IMR-90 (cell line): ENCODE measurements at regions not wholly inside any gene's neighbourhood (a gene's known extent, or its start where the extent isn't known, plus 50 kb on each side); places are given as distances from the start of the nearest gene placed in this dataset.

Experiments used
- ATAC-seq: fragments of 200-7000 bp; cut with Tn5 transposase; 2 replicates; pipeline ENCODE4 v1.9.1; 2020; ENCODE audit warnings: low read depth, mild to moderate bottlenecking, moderate library complexity
- BruUV-seq: library from RNA; stranded (reverse); fragments of 400-500 nt; replicated peaks from 2 replicates; lab custom pipeline; 2021; lab: Mats Ljungman, UMichigan
- CTCF ChIA-PET: fragments of 300-600 bp; formaldehyde crosslinking; extraction: SDS; loops from one replicate; lab custom pipeline; 2021; ENCODE audit warnings: antibody characterized with exemption; lab: Yijun Ruan, JAX
- POLR2A ChIA-PET: fragments of 300-600 bp; sonication (Branson Sonifier 250); formaldehyde crosslinking; loops from one replicate; lab custom pipeline; 2022; ENCODE audit warnings: antibody characterized with exemption; ENCODE audit not compliant: unreplicated experiment; lab: Charles Lee
- DNase-seq: peaks from one replicate; pipeline ENCODE4 v3.0.0; 2013
- H2AFZ ChIP-seq: replicated peaks from 2 replicates; pipeline ENCODE3; 2013; ENCODE audit warnings: low read length, mild to moderate bottlenecking; ENCODE audit not compliant: poor library complexity
- H2AK5ac ChIP-seq: 2 replicates; pipeline ENCODE4 v1.6.1; 2013; ENCODE audit warnings: low read depth, low read length, inconsistent platforms
- H2AK9ac ChIP-seq: replicated peaks from 2 replicates; pipeline ENCODE3; 2013; ENCODE audit warnings: mild to moderate bottlenecking, low read depth, low read length, moderate library complexity; ENCODE audit not compliant: poor library complexity
- H2BK120ac ChIP-seq: 2 replicates; pipeline ENCODE4 v1.6.1; 2013; ENCODE audit warnings: low read depth, low read length, inconsistent platforms
- H2BK15ac ChIP-seq: 3 replicates; pipeline ENCODE4 v1.6.1; 2013; ENCODE audit warnings: low read depth, low read length, inconsistent platforms
- H2BK20ac ChIP-seq: 2 replicates; pipeline ENCODE4 v1.6.1; 2013; ENCODE audit warnings: low read depth, mild to moderate bottlenecking, inconsistent platforms, low read length, moderate library complexity
- H2BK5ac ChIP-seq: 2 replicates; pipeline ENCODE4 v1.6.1; 2013; ENCODE audit warnings: mild to moderate bottlenecking, low read depth, low read length, inconsistent platforms; ENCODE audit not compliant: poor library complexity, severe bottlenecking
- H3K14ac ChIP-seq: replicated peaks from 2 replicates; pipeline ENCODE4 v1.6.1; 2013; ENCODE audit warnings: low read depth, low read length, inconsistent platforms
- H3K18ac ChIP-seq: 2 replicates; pipeline ENCODE4 v1.6.1; 2013; ENCODE audit warnings: low read depth, low read length, control low read depth
- H3K23ac ChIP-seq: 2 replicates; pipeline ENCODE4 v1.6.1; 2013; ENCODE audit warnings: low read depth, low read length, inconsistent platforms
- H3K27ac ChIP-seq: 2 replicates; pipeline ENCODE4 v1.5.1; 2013; ENCODE audit warnings: mild to moderate bottlenecking, control low read depth, low read length; ENCODE audit not compliant: insufficient read depth
- H3K27me3 ChIP-seq: 2 replicates; pipeline ENCODE4 v1.6.1; 2013; ENCODE audit warnings: low read length; ENCODE audit not compliant: control insufficient read depth, insufficient read depth
- H3K36me3 ChIP-seq: 2 replicates; pipeline ENCODE4 v1.6.1; 2013; ENCODE audit warnings: low read length, mixed read lengths; ENCODE audit not compliant: control insufficient read depth, insufficient read depth
- H3K4ac ChIP-seq: 2 replicates; pipeline ENCODE4 v1.6.1; 2013; ENCODE audit warnings: low read depth, low read length, inconsistent platforms
- H3K4me1 ChIP-seq: 2 replicates; pipeline ENCODE4 v1.6.1; 2013; ENCODE audit warnings: low read length, mixed read lengths; ENCODE audit not compliant: control insufficient read depth, insufficient read depth
- H3K4me2 ChIP-seq: 2 replicates; pipeline ENCODE4 v1.6.1; 2013; ENCODE audit warnings: low read depth, mild to moderate bottlenecking, control low read depth, low read length, moderate library complexity
- H3K4me3 ChIP-seq: 2 replicates; pipeline ENCODE4 v1.5.1; 2013; ENCODE audit warnings: low read depth, mild to moderate bottlenecking, control low read depth, low read length, moderate library complexity; ENCODE audit not compliant: insufficient read depth
- H3K56ac ChIP-seq: 2 replicates; pipeline ENCODE4 v1.6.1; 2013; ENCODE audit warnings: low read length, inconsistent platforms; ENCODE audit not compliant: insufficient read depth; ENCODE audit errors: extremely low read depth
- H3K79me1 ChIP-seq, 2 experiments: 2 replicates each; pipeline ENCODE4 v1.6.1; 2013; ENCODE audit warnings: low read length in 2 of 2, inconsistent platforms in 1 of 2, low read depth in 1 of 2
- H3K9ac ChIP-seq: 2 replicates; pipeline ENCODE4 v1.6.1; 2013; ENCODE audit warnings: low read depth, low read length, control low read depth
- H3K9me1 ChIP-seq: 2 replicates; pipeline ENCODE4 v1.6.1; 2013; ENCODE audit warnings: low read length, inconsistent platforms; ENCODE audit not compliant: insufficient read depth
- H3K9me3 ChIP-seq: 2 replicates; pipeline ENCODE4 v1.6.1; 2013; ENCODE audit warnings: low read length; ENCODE audit not compliant: control insufficient read depth, insufficient read depth
- H4K20me1 ChIP-seq: 2 replicates; pipeline ENCODE4 v1.6.1; 2013; ENCODE audit warnings: low read length, inconsistent platforms; ENCODE audit not compliant: insufficient read depth
- H4K5ac ChIP-seq: 2 replicates; pipeline ENCODE4 v1.6.1; 2013; ENCODE audit warnings: mild to moderate bottlenecking, low read depth, low read length, control low read depth
- H4K8ac ChIP-seq, 2 experiments: 2 replicates each; pipeline ENCODE4 v1.6.1; 2013; ENCODE audit warnings: low read depth in 2 of 2, low read length in 2 of 2, control low read depth in 1 of 2, inconsistent platforms in 1 of 2
- H4K91ac ChIP-seq: 2 replicates; pipeline ENCODE4 v1.6.1; 2013; ENCODE audit warnings: low read depth, low read length, inconsistent platforms; ENCODE audit not compliant: insufficient read depth
- CEBPB ChIP-seq: IDR thresholded peaks from 2 replicates; pipeline ENCODE4 v1.6.1; 2012; ENCODE audit warnings: low read depth, low read length, improper control_type of control experiment
- MAFK ChIP-seq: IDR thresholded peaks from 2 replicates; pipeline ENCODE4 v1.6.1; 2012; ENCODE audit warnings: low read depth, low read length, improper control_type of control experiment
- NFE2L2 ChIP-seq: fragments of 150-350 bp; IDR thresholded peaks from 2 replicates; pipeline ENCODE4 v1.6.1; 2016; ENCODE audit warnings: low read depth, mild to moderate bottlenecking, low read length
- POLR2A ChIP-seq: IDR thresholded peaks from 2 replicates; pipeline ENCODE4 v1.6.1; 2012; ENCODE audit warnings: mild to moderate bottlenecking, low read depth, low read length
- RAD21 ChIP-seq: IDR thresholded peaks from 2 replicates; pipeline ENCODE4 v1.6.1; 2012; ENCODE audit warnings: low read length, improper control_type of control experiment
- RFX5 ChIP-seq: IDR thresholded peaks from 2 replicates; pipeline ENCODE4 v1.8.0; 2012; ENCODE audit warnings: low read depth, mild to moderate bottlenecking, low read length, moderate library complexity
- SMC3 ChIP-seq: fragments of 150-350 bp; IDR thresholded peaks from 2 replicates; pipeline ENCODE4 v1.6.1; 2016; ENCODE audit warnings: low read depth, mild to moderate bottlenecking, antibody characterized with exemption, low read length, moderate library complexity
- WGBS, 2 experiments: methylation state at CpG; one replicate each; pipeline versions ENCODE4 v1.1.5 to v1.1.7; 2013; ENCODE audit warnings: missing lambda C conversion rate in 2 of 2; ENCODE audit not compliant: insufficient read length in 1 of 2; ENCODE audit errors: extremely low coverage in 2 of 2; 5-methylcytosine and 5-hydroxymethylcytosine counted together
- dilution Hi-C: fragments of 300-500 bp; cut with HindIII; formaldehyde crosslinking; loops from one replicate; pipeline ENCODE4 v1.14.3; 2018; ENCODE audit warnings: low sequenced_read_pairs; ENCODE audit not compliant: unreplicated experiment
- in situ Hi-C: fragments of 300-500 bp; cut with MboI; formaldehyde crosslinking; loops from 3 replicates; pipeline ENCODE4 v1.14.3; 2019; ENCODE audit warnings: low sequenced_read_pairs, inconsistent platforms, mixed read lengths
- intact Hi-C: fragments of 100-400 bp; cut with micrococcal nuclease; formaldehyde crosslinking; loops from 2 replicates; pipeline ENCODE4 v1.10.0; 2022
- TF ChIP-seq, protein P1 (sequence below): conservative IDR thresholded peaks from 2 replicates; pipeline ENCODE4 v1.5.1; 2012; ENCODE audit warnings: mild to moderate bottlenecking, low read depth, low read length, improper control_type of control experiment

DNA sequence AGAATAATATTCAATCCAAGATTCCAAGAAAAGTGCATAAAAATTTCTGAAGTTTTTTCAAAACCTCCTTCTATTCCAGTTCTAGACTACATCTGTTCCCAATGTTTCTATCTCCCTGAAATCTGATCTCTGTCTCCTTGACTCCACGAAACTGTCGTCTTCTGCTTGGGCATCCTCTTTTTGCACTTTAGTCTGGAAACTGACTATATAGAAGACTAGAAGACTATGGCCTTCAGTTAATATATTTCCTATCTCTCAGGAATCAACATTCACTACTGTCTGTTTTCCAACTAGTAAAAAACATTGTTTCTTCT, 745.4 kb upstream of the ADGRB3 start:
- dilution Hi-C loops: no loop called here
- in situ Hi-C loops: no loop called here

More for the DNA sequence above, 745.4 kb upstream of the ADGRB3 start:
- no peaks in the 10 kb centered on the region for H3K79me1 ChIP-seq
- H4K20me1 ChIP-seq: no peaks in the 10 kb centered on the region
- H2AK5ac ChIP-seq: no peak overlapping the region
- no peak overlapping the region for H2BK120ac ChIP-seq
- no peak overlapping the region for H3K18ac ChIP-seq
- H4K8ac ChIP-seq: no peak overlapping the region
- CTCF ChIA-PET: no interaction called here
- H2BK15ac ChIP-seq: no peak overlapping the region
- intact Hi-C loops: no loop called here
- no peak overlapping the region for H3K14ac ChIP-seq
- no peaks in the 10 kb centered on the region for H3K9me1 ChIP-seq
- no peak overlapping the region for H3K23ac ChIP-seq
- no peak overlapping the region for H3K27ac ChIP-seq
- H4K91ac ChIP-seq: no peak overlapping the region
- H4K5ac ChIP-seq: no peak overlapping the region
- H2AFZ ChIP-seq: no peak overlapping the region
- no TSS peak for BruUV-seq
- DNase-seq (no peak), ATAC-seq (no peak)
- H3K4ac ChIP-seq: no peak overlapping the region
- no peak for TF ChIP-seq SMC3
- TF ChIP-seq NFE2L2: no peak
- no peak for TF ChIP-seq CEBPB
- no peak for TF ChIP-seq MAFK
- TF ChIP-seq POLR2A: no peak
- TF ChIP-seq, protein P1, sequence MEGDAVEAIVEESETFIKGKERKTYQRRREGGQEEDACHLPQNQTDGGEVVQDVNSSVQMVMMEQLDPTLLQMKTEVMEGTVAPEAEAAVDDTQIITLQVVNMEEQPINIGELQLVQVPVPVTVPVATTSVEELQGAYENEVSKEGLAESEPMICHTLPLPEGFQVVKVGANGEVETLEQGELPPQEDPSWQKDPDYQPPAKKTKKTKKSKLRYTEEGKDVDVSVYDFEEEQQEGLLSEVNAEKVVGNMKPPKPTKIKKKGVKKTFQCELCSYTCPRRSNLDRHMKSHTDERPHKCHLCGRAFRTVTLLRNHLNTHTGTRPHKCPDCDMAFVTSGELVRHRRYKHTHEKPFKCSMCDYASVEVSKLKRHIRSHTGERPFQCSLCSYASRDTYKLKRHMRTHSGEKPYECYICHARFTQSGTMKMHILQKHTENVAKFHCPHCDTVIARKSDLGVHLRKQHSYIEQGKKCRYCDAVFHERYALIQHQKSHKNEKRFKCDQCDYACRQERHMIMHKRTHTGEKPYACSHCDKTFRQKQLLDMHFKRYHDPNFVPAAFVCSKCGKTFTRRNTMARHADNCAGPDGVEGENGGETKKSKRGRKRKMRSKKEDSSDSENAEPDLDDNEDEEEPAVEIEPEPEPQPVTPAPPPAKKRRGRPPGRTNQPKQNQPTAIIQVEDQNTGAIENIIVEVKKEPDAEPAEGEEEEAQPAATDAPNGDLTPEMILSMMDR: no peak
- no peak for TF ChIP-seq RAD21
- no peak for TF ChIP-seq RFX5
- no peaks in the 10 kb centered on the region for H3K36me3 ChIP-seq
- no peak overlapping the region for H3K4me3 ChIP-seq
- H2BK5ac ChIP-seq: no peak overlapping the region
- WGBS, 2 experiments: no CpG with 5 or more reads among the region's 2 CpGs
- H3K9ac ChIP-seq: no peak overlapping the region
- H3K9me3 ChIP-seq: peaks cover 14% of the 10 kb centered on the region
- H2AK9ac ChIP-seq: no peak overlapping the region
- H3K4me2 ChIP-seq: no peak overlapping the region
- no peaks in the 10 kb centered on the region for H3K4me1 ChIP-seq
- no peak overlapping the region for H3K56ac ChIP-seq
- POLR2A ChIA-PET: no interaction called here
- no peak overlapping the region for H2BK20ac ChIP-seq
- H3K27me3 ChIP-seq: no peaks in the 10 kb centered on the region
